ENCODE measurements at regions not wholly inside any gene's neighbourhood (a gene's known extent, or its start where the extent isn't known, plus 50 kb on each side); places are given as distances from the start of the nearest gene placed in this dataset.

DNA sequence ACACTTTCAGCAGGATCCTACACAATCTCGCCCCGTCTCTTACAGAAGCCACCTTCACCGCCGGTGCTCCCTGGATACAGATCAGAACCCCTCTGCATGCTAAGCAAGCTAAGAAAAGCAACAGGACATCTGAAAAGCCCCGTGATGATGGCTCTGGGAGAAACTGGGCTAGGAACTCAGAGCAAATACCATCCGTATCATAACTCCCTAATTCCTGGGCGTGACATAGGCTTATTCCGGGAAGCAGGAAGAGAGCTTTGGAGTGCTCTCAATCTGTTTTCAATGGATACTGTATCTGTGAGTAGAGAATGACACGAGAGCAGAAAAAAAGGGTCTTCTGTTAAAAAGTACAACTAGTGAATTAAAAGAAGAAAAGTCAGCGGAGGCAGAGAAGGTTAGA, 121.6 kb downstream of the SPP2 start:
- TF ChIP-seq, protein P1, sequence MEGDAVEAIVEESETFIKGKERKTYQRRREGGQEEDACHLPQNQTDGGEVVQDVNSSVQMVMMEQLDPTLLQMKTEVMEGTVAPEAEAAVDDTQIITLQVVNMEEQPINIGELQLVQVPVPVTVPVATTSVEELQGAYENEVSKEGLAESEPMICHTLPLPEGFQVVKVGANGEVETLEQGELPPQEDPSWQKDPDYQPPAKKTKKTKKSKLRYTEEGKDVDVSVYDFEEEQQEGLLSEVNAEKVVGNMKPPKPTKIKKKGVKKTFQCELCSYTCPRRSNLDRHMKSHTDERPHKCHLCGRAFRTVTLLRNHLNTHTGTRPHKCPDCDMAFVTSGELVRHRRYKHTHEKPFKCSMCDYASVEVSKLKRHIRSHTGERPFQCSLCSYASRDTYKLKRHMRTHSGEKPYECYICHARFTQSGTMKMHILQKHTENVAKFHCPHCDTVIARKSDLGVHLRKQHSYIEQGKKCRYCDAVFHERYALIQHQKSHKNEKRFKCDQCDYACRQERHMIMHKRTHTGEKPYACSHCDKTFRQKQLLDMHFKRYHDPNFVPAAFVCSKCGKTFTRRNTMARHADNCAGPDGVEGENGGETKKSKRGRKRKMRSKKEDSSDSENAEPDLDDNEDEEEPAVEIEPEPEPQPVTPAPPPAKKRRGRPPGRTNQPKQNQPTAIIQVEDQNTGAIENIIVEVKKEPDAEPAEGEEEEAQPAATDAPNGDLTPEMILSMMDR (conservative IDR thresholded peaks at IDR 0.05; ENCODE audit: low read depth in 2 of 2) = no peak
- TF ChIP-seq EZH2 (IDR thresholded peaks at IDR 0.05; ENCODE audit: low read depth, unreplicated experiment) (no peak), JUNB (IDR thresholded peaks at IDR 0.05; ENCODE audit: unreplicated experiment) (no peak), POLR2AphosphoS5 (IDR thresholded peaks at IDR 0.05; ENCODE audit: low read depth) (no peak), EZH2phosphoT487 (IDR thresholded peaks at IDR 0.05; ENCODE audit: unreplicated experiment) (no peak), CREB1 (CRISPR knock-in tag; IDR thresholded peaks at IDR 0.05; ENCODE audit: low read depth) (no peak), ZNF331 (CRISPR knock-in tag; IDR thresholded peaks at IDR 0.05; ENCODE audit: low read depth) (no peak), STAT1 (IDR thresholded peaks at IDR 0.05; ENCODE audit: unreplicated experiment) (no peak), ZNF114 (CRISPR knock-in tag; IDR thresholded peaks at IDR 0.05) (no peak), NANOG (IDR thresholded peaks at IDR 0.05; ENCODE audit: borderline replicate concordance) (no peak)
- TF ChIP-seq, protein P2, sequence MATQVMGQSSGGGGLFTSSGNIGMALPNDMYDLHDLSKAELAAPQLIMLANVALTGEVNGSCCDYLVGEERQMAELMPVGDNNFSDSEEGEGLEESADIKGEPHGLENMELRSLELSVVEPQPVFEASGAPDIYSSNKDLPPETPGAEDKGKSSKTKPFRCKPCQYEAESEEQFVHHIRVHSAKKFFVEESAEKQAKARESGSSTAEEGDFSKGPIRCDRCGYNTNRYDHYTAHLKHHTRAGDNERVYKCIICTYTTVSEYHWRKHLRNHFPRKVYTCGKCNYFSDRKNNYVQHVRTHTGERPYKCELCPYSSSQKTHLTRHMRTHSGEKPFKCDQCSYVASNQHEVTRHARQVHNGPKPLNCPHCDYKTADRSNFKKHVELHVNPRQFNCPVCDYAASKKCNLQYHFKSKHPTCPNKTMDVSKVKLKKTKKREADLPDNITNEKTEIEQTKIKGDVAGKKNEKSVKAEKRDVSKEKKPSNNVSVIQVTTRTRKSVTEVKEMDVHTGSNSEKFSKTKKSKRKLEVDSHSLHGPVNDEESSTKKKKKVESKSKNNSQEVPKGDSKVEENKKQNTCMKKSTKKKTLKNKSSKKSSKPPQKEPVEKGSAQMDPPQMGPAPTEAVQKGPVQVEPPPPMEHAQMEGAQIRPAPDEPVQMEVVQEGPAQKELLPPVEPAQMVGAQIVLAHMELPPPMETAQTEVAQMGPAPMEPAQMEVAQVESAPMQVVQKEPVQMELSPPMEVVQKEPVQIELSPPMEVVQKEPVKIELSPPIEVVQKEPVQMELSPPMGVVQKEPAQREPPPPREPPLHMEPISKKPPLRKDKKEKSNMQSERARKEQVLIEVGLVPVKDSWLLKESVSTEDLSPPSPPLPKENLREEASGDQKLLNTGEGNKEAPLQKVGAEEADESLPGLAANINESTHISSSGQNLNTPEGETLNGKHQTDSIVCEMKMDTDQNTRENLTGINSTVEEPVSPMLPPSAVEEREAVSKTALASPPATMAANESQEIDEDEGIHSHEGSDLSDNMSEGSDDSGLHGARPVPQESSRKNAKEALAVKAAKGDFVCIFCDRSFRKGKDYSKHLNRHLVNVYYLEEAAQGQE (IDR thresholded peaks at IDR 0.05; ENCODE audit: unreplicated experiment) = no peak
- TF ChIP-seq, protein P3, sequence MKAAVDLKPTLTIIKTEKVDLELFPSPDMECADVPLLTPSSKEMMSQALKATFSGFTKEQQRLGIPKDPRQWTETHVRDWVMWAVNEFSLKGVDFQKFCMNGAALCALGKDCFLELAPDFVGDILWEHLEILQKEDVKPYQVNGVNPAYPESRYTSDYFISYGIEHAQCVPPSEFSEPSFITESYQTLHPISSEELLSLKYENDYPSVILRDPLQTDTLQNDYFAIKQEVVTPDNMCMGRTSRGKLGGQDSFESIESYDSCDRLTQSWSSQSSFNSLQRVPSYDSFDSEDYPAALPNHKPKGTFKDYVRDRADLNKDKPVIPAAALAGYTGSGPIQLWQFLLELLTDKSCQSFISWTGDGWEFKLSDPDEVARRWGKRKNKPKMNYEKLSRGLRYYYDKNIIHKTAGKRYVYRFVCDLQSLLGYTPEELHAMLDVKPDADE (IDR thresholded peaks at IDR 0.05) = no peak
